ENCODE measurements at regions not wholly inside any gene's neighbourhood (a gene's known extent, or its start where the extent isn't known, plus 50 kb on each side); places are given as distances from the start of the nearest gene placed in this dataset.

DNA sequence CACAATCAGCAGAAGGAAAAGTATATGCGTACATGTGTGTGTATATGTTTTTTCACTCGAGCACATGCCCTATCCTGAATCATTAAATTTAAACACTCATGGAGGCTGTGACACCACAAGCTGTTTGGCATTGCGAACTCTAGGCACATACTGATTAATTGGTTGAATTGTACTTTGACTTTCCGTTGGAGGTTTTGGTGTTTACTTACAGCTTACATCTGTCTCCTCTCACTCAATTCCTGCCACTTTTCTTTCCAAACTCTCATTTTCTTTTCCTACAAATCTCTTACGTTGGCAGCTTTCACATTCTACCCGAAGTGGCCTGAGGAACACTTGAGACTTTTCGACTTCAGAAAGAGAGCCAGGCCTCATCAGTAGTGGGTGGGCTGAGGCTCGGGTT, 434.1 kb upstream of the SEMA6D start:
- no peak for TF ChIP-seq POLR2A (IDR thresholded peaks at IDR 0.05)
- TF ChIP-seq, protein P1, sequence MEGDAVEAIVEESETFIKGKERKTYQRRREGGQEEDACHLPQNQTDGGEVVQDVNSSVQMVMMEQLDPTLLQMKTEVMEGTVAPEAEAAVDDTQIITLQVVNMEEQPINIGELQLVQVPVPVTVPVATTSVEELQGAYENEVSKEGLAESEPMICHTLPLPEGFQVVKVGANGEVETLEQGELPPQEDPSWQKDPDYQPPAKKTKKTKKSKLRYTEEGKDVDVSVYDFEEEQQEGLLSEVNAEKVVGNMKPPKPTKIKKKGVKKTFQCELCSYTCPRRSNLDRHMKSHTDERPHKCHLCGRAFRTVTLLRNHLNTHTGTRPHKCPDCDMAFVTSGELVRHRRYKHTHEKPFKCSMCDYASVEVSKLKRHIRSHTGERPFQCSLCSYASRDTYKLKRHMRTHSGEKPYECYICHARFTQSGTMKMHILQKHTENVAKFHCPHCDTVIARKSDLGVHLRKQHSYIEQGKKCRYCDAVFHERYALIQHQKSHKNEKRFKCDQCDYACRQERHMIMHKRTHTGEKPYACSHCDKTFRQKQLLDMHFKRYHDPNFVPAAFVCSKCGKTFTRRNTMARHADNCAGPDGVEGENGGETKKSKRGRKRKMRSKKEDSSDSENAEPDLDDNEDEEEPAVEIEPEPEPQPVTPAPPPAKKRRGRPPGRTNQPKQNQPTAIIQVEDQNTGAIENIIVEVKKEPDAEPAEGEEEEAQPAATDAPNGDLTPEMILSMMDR (IDR thresholded peaks at IDR 0.05): no peak

All from thyroid gland (tissue), 4 donors.